ENCODE measurements at regions not wholly inside any gene's neighbourhood (a gene's known extent, or its start where the extent isn't known, plus 50 kb on each side); places are given as distances from the start of the nearest gene placed in this dataset.

GRCh38 chr21:27021046-27021445 lies 54.2 kb upstream of the ADAMTS5 start:
- no peak for TF ChIP-seq POLR2A (IDR thresholded peaks at IDR 0.05)
- TF ChIP-seq, protein P1, sequence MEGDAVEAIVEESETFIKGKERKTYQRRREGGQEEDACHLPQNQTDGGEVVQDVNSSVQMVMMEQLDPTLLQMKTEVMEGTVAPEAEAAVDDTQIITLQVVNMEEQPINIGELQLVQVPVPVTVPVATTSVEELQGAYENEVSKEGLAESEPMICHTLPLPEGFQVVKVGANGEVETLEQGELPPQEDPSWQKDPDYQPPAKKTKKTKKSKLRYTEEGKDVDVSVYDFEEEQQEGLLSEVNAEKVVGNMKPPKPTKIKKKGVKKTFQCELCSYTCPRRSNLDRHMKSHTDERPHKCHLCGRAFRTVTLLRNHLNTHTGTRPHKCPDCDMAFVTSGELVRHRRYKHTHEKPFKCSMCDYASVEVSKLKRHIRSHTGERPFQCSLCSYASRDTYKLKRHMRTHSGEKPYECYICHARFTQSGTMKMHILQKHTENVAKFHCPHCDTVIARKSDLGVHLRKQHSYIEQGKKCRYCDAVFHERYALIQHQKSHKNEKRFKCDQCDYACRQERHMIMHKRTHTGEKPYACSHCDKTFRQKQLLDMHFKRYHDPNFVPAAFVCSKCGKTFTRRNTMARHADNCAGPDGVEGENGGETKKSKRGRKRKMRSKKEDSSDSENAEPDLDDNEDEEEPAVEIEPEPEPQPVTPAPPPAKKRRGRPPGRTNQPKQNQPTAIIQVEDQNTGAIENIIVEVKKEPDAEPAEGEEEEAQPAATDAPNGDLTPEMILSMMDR (IDR thresholded peaks at IDR 0.05), result no peak
- TF ChIP-seq POLR2AphosphoS5 (IDR thresholded peaks at IDR 0.05; ENCODE audit: insufficient read depth in 1 of 2, low read depth in 1 of 2), result no peak

Data from vagina (tissue), 2 donors.